Natural killer cell (primary cell): ENCODE measurements at regions not wholly inside any gene's neighbourhood (a gene's known extent, or its start where the extent isn't known, plus 50 kb on each side); places are given as distances from the start of the nearest gene placed in this dataset.

Experiments used
- ATAC-seq, 3 donors: fragments of 150-1000 bp in 2 of 3; fragments of 200-7000 bp in 1 of 3; cut with Tn5 transposase; 1 replicate in 1 of 3; 2 replicates in 2 of 3; pipeline ENCODE4 v1.10.0; 2021; ENCODE audit warnings: mild to moderate bottlenecking in 2 of 3, moderate library complexity in 2 of 3
- DNase-seq, 2 donors: peaks; one replicate each; pipeline versions ENCODE4 v3.0.0 to v3.0.0-alpha.2; 2013 to 2021; ENCODE audit warnings: mixed read lengths in 1 of 2
- H3K27ac ChIP-seq: one replicate; pipeline ENCODE4 v1.5.1; 2013; ENCODE audit warnings: mild to moderate bottlenecking, low read length
- H3K27me3 ChIP-seq: one replicate; pipeline ENCODE4 v1.6.1; 2013; ENCODE audit warnings: low read length; ENCODE audit not compliant: control insufficient read depth, insufficient read depth
- H3K36me3 ChIP-seq: one replicate; pipeline ENCODE4 v1.6.1; 2013; ENCODE audit warnings: low read length; ENCODE audit not compliant: control insufficient read depth, insufficient read depth
- H3K4me1 ChIP-seq: one replicate; pipeline ENCODE4 v1.6.1; 2013; ENCODE audit warnings: low read length; ENCODE audit not compliant: control insufficient read depth, insufficient read depth
- H3K4me3 ChIP-seq: one replicate; pipeline ENCODE4 v1.5.1; 2013; ENCODE audit warnings: low read length
- H3K9me3 ChIP-seq: one replicate; pipeline ENCODE4 v1.6.1; 2013; ENCODE audit warnings: low read length; ENCODE audit not compliant: control insufficient read depth, insufficient read depth
- H3K27ac Mint-ChIP-seq, 2 donors: one replicate each; pipeline ENCODE4 v1.8.0; 2022; ENCODE audit warnings: mild to moderate bottlenecking in 2 of 2, mixed read lengths in 2 of 2, moderate library complexity in 1 of 2
- H3K27me3 Mint-ChIP-seq, 2 donors: one replicate each; pipeline ENCODE4 v1.8.0; 2022; ENCODE audit warnings: low read depth in 2 of 2, mixed read lengths in 2 of 2
- H3K36me3 Mint-ChIP-seq: one replicate; pipeline ENCODE4 v1.8.0; 2022; ENCODE audit warnings: mixed read lengths
- H3K4me1 Mint-ChIP-seq, 2 donors: one replicate each; pipeline ENCODE4 v1.8.0; 2022; ENCODE audit warnings: mixed read lengths in 2 of 2
- H3K4me3 Mint-ChIP-seq: one replicate; pipeline ENCODE4 v1.8.0; 2022; ENCODE audit warnings: mild to moderate bottlenecking, moderate library complexity, mixed read lengths
- H3K9me3 Mint-ChIP-seq, 2 donors: one replicate each; pipeline ENCODE4 v1.8.0; 2022; ENCODE audit warnings: mixed read lengths in 2 of 2
- WGBS: methylation state at CpG from one replicate; pipeline ENCODE4 v1.1.7; 2013; ENCODE audit warnings: missing lambda C conversion rate; ENCODE audit not compliant: insufficient coverage; 5-methylcytosine and 5-hydroxymethylcytosine counted together
- intact Hi-C: fragments of 100-400 bp; cut with micrococcal nuclease; formaldehyde crosslinking; loops from one replicate; pipeline ENCODE4 v1.14.2; 2022
- TF ChIP-seq, protein P1 (sequence below): fragments of 200-600 bp; IDR thresholded peaks from one replicate; pipeline ENCODE4 v1.8.0; 2022; ENCODE audit warnings: antibody characterized with exemption

DNA sequence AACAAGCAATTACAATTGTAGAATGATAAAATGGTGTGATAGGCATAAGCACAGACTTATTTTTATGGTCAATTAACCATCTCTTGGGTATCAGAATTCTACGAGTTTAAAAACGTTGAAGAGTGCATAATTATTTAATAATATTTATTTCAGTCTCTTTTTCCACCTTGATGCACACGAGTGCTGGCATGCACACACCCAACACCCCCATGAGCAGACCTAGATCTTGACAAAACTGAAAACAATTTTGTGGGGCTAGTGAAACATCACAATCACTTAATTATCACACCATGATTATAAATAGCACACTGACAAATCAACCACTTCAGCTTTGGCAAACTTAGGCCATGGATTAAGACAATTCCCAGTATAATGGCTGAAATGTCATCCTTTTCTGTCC, 61.0 kb upstream of the RFC3 start:
- ATAC-seq (no peak), DNase-seq (no peak)
- Histone ChIP-seq H3K4me3 (no peak overlapping the region), H3K27me3 (no peaks in the 10 kb centered on the region), H3K4me1 (no peaks in the 10 kb centered on the region), H3K36me3 (no peaks in the 10 kb centered on the region), H3K9me3 (no peaks in the 10 kb centered on the region), H3K27ac (no peak overlapping the region)
- intact Hi-C loops: no loop called here
- 79% methylated on average over 1 of the region's 3 CpGs for WGBS
- H3K9me3 Mint-ChIP-seq: peaks cover 0 to 2% of the 10 kb centered on the region in 2 donors
- no peaks in the 10 kb centered on the region for H3K36me3 Mint-ChIP-seq
- H3K4me3 Mint-ChIP-seq: no peak overlapping the region
- H3K27me3 Mint-ChIP-seq: peaks cover 0 to 5% of the 10 kb centered on the region in 2 donors
- H3K4me1 Mint-ChIP-seq: no peaks in the 10 kb centered on the region
- TF ChIP-seq, protein P1, sequence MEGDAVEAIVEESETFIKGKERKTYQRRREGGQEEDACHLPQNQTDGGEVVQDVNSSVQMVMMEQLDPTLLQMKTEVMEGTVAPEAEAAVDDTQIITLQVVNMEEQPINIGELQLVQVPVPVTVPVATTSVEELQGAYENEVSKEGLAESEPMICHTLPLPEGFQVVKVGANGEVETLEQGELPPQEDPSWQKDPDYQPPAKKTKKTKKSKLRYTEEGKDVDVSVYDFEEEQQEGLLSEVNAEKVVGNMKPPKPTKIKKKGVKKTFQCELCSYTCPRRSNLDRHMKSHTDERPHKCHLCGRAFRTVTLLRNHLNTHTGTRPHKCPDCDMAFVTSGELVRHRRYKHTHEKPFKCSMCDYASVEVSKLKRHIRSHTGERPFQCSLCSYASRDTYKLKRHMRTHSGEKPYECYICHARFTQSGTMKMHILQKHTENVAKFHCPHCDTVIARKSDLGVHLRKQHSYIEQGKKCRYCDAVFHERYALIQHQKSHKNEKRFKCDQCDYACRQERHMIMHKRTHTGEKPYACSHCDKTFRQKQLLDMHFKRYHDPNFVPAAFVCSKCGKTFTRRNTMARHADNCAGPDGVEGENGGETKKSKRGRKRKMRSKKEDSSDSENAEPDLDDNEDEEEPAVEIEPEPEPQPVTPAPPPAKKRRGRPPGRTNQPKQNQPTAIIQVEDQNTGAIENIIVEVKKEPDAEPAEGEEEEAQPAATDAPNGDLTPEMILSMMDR: no peak
- no peak overlapping the region for H3K27ac Mint-ChIP-seq

DNA sequence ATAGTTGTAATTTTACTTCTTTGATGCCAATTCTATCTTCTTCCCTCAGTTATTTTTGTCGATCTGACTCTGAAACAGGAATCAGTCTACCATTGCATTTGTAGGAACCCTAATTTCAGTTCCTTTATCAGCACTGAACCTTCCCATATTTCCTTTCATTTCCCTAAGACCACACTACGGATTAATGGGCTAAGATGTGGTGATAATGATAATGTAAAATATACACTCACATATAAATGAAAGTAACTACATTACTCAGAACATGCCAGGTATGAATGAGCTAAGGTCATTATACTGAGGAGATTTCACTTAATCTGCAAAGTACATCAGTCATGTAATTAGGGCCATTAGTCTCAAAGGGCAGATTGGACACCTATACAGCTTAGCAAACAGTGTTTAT, 60.2 kb upstream of the RFC3 start:
- H3K9me3 Mint-ChIP-seq: peaks cover 0 to 2% of the 10 kb centered on the region in 2 donors
- no peaks in the 10 kb centered on the region for H3K36me3 Mint-ChIP-seq
- Histone ChIP-seq H3K9me3 (no peaks in the 10 kb centered on the region), H3K4me3 (no peak overlapping the region), H3K27ac (no peak overlapping the region), H3K36me3 (no peaks in the 10 kb centered on the region), H3K4me1 (no peaks in the 10 kb centered on the region), H3K27me3 (no peaks in the 10 kb centered on the region)
- H3K4me1 Mint-ChIP-seq: no peaks in the 10 kb centered on the region
- no peak for ATAC-seq
- DNase-seq: no peak
- 88% methylated on average over 1 of the region's 2 CpGs for WGBS
- H3K4me3 Mint-ChIP-seq: no peak overlapping the region
- H3K27ac Mint-ChIP-seq: no peak overlapping the region
- TF ChIP-seq, protein P1: no peak
- intact Hi-C loops: no loop called here
- H3K27me3 Mint-ChIP-seq: peaks cover 0 to 5% of the 10 kb centered on the region in 2 donors

DNA sequence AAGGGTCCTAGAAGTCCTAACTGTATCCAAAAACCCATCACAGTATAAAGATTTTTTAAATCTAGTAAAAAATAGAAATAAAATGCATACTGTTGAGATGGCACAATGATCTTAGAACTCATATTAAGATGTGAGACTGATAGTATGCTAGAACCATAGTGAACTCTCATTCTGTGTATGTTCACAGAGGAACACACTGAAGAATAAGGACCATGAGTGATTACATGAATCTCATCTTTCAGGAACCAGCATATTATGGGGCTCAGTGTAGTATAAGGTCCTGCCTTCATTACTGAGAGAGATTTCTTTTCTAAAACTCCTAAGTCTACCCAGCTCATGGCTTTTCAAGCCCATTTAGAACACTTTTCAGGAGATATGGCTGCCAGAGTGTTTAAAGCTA, 59.8 kb upstream of the RFC3 start:
- Histone ChIP-seq H3K4me1 (no peaks in the 10 kb centered on the region), H3K27me3 (no peaks in the 10 kb centered on the region), H3K36me3 (no peaks in the 10 kb centered on the region), H3K9me3 (no peaks in the 10 kb centered on the region), H3K4me3 (no peak overlapping the region), H3K27ac (no peak overlapping the region)
- intact Hi-C loops: no loop called here
- peaks cover 0 to 5% of the 10 kb centered on the region in 2 donors for H3K27me3 Mint-ChIP-seq
- ATAC-seq: no peak
- no peak overlapping the region for H3K4me3 Mint-ChIP-seq
- TF ChIP-seq, protein P1: no peak
- H3K36me3 Mint-ChIP-seq: no peaks in the 10 kb centered on the region
- no peaks in the 10 kb centered on the region for H3K4me1 Mint-ChIP-seq
- peaks cover 0 to 2% of the 10 kb centered on the region in 2 donors for H3K9me3 Mint-ChIP-seq
- DNase-seq: no peak
- H3K27ac Mint-ChIP-seq: no peak overlapping the region

DNA sequence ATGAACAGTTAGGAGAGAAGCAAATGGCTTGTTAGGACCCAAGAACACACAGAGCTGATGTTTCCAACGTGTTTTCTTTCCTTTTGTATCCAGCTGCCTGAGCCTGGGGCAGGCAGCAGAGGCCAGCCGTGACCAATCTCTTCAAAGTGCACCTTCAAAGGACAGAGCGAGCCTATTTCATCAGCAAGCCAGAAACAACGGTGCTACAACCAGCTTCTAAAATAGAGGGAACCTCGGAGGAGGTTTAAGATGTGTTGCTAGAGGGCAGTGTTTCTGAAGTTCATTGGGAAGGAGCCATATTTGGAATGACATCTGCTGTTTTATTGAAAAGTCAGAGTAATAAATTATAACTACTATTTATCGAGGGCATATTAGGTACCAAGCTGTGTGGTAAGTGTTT, 56.2 kb upstream of the RFC3 start:
- H3K4me1 Mint-ChIP-seq: no peaks in the 10 kb centered on the region
- no peak overlapping the region for H3K4me3 Mint-ChIP-seq
- no peaks in the 10 kb centered on the region for H3K36me3 Mint-ChIP-seq
- H3K36me3 ChIP-seq: no peaks in the 10 kb centered on the region
- H3K27me3 Mint-ChIP-seq: no peaks in the 10 kb centered on the region
- H3K27ac Mint-ChIP-seq: no peak overlapping the region
- TF ChIP-seq, protein P1: no peak
- H3K9me3 Mint-ChIP-seq: no peaks in the 10 kb centered on the region
- WGBS: 77% methylated on average over 5 of the region's 6 CpGs
- no peak overlapping the region for H3K4me3 ChIP-seq
- H3K27ac ChIP-seq: no peak overlapping the region
- H3K27me3 ChIP-seq: no peaks in the 10 kb centered on the region
- no peaks in the 10 kb centered on the region for H3K4me1 ChIP-seq
- ATAC-seq (no peak), DNase-seq (no peak)
- intact Hi-C loops: no loop called here
- no peaks in the 10 kb centered on the region for H3K9me3 ChIP-seq
